OCI-LY7 (cell line): ENCODE measurements at regions not wholly inside any gene's neighbourhood (a gene's known extent, or its start where the extent isn't known, plus 50 kb on each side); places are given as distances from the start of the nearest gene placed in this dataset.

Experiments
- BruUV-seq: library from RNA; stranded (reverse); fragments of 400-500 nt; replicated peaks from 2 replicates; lab custom pipeline; 2021; lab: Mats Ljungman, UMichigan
- CTCF ChIA-PET: fragments of 300-600 bp; sonication (Branson Sonifier 250); formaldehyde crosslinking; loops from one replicate; lab custom pipeline; 2022; ENCODE audit warnings: antibody characterized with exemption; ENCODE audit not compliant: unreplicated experiment; lab: Charles Lee
- POLR2A ChIA-PET: fragments of 300-600 bp; sonication (Branson Sonifier 250); formaldehyde crosslinking; loops from one replicate; lab custom pipeline; 2022; ENCODE audit warnings: antibody characterized with exemption; lab: Charles Lee
- DNase-seq: peaks from one replicate; pipeline ENCODE4 v3.0.0-alpha.2; 2015; ENCODE audit warnings: low spot score
- H2AFZ ChIP-seq: fragments of 200-600 bp; sonication (generic), shearing (Covaris generic); 2 replicates; pipeline ENCODE4 v1.6.1; 2014; ENCODE audit warnings: mild to moderate bottlenecking, antibody characterized with exemption, low read length, moderate library complexity
- H3K27ac ChIP-seq: fragments of 200-600 bp; sonication (generic); 2 replicates; pipeline ENCODE4 v1.5.1; 2014; ENCODE audit warnings: mixed run types, low read depth, mild to moderate bottlenecking, moderate library complexity, low read length, inconsistent platforms; ENCODE audit not compliant: poor library complexity, severe bottlenecking
- H3K36me3 ChIP-seq: fragments of 200-600 bp; sonication (generic); 2 replicates; pipeline ENCODE4 v1.6.1; 2014; ENCODE audit warnings: mild to moderate bottlenecking, antibody characterized with exemption, low read length, moderate library complexity, mixed read lengths; ENCODE audit not compliant: insufficient read depth
- H3K4me1 ChIP-seq: fragments of 200-600 bp; sonication (generic); 2 replicates; pipeline ENCODE4 v1.5.1; 2014; ENCODE audit warnings: mild to moderate bottlenecking, low read length; ENCODE audit not compliant: insufficient read depth, poor library complexity, severe bottlenecking
- H3K4me2 ChIP-seq: fragments of 200-600 bp; sonication (generic); 2 replicates; pipeline ENCODE4 v1.6.1; 2014; ENCODE audit warnings: mild to moderate bottlenecking, low read length
- H3K4me3 ChIP-seq: fragments of 200-600 bp; sonication (generic); 2 replicates; pipeline ENCODE4 v1.5.1; 2014; ENCODE audit warnings: mild to moderate bottlenecking, low read depth, low read length; ENCODE audit not compliant: poor library complexity, severe bottlenecking
- H3K79me2 ChIP-seq: fragments of 200-600 bp; sonication (generic); 2 replicates; pipeline ENCODE4 v1.6.1; 2016; ENCODE audit warnings: low read depth, mild to moderate bottlenecking, low read length, moderate library complexity, mixed read lengths; ENCODE audit not compliant: insufficient read depth
- H3K9me2 ChIP-seq: fragments of 200-600 bp; sonication (generic); 2 replicates; pipeline ENCODE4 v1.6.1; 2016; ENCODE audit warnings: mild to moderate bottlenecking, low read length, mixed read lengths; ENCODE audit not compliant: insufficient read depth
- H3K9me3 ChIP-seq: fragments of 200-600 bp; sonication (generic); 2 replicates; pipeline ENCODE4 v1.6.1; 2014; ENCODE audit warnings: mild to moderate bottlenecking, mixed run types, low read length, mixed read lengths
- H4K20me1 ChIP-seq: fragments of 200-600 bp; sonication (generic); 2 replicates; pipeline ENCODE4 v1.6.1; 2014; ENCODE audit warnings: mild to moderate bottlenecking, antibody characterized with exemption, low read length, moderate library complexity, mixed read lengths; ENCODE audit not compliant: insufficient read depth
- CTCF ChIP-seq: fragments of 200-600 bp; sonication (generic); conservative IDR thresholded peaks from 2 replicates; pipeline ENCODE4 v1.5.1; 2014; ENCODE audit warnings: mild to moderate bottlenecking, antibody characterized with exemption, low read length, moderate library complexity, mixed read lengths
- EZH2phosphoT487 ChIP-seq: fragments of 200-600 bp; sonication (generic); IDR thresholded peaks from 2 replicates; pipeline ENCODE4 v1.6.1; 2018; ENCODE audit warnings: low read depth, borderline replicate concordance, mild to moderate bottlenecking, mixed run types, antibody characterized with exemption, low read length, moderate library complexity, mixed read lengths
- intact Hi-C: fragments of 100-400 bp; cut with micrococcal nuclease; formaldehyde crosslinking; loops from one replicate; pipeline ENCODE4 v1.10.0; 2022; ENCODE audit not compliant: unreplicated experiment

GRCh38 chr4:56215901-56216300 is 171.4 kb downstream of the AASDH start:
- ChIA-PET CTCF (no interaction called here), POLR2A (interaction anchor here (0.6 kb wide), 1 partner anchor 426 kb away, joined by 3 read pairs; no protein-coding TSS in a partner anchor)
- no peak overlapping the region for H3K27ac ChIP-seq
- no peaks in the 10 kb centered on the region for H3K9me2 ChIP-seq
- H3K9me3 ChIP-seq = peaks cover 13% of the 10 kb centered on the region; the same call in 1 of the 2 replicates
- no peaks in the 10 kb centered on the region for H3K79me2 ChIP-seq
- TF ChIP-seq CTCF (no peak), EZH2phosphoT487 (no peak)
- H4K20me1 ChIP-seq = no peaks in the 10 kb centered on the region
- no peak overlapping the region for H3K4me3 ChIP-seq
- H3K36me3 ChIP-seq = peaks cover 3% of the 10 kb centered on the region; the same call in 1 of the 2 replicates
- no peak overlapping the region for H2AFZ ChIP-seq
- no peaks in the 10 kb centered on the region for H3K4me1 ChIP-seq
- intact Hi-C loops = no loop called here
- BruUV-seq = no TSS peak
- DNase-seq = no peak
- H3K4me2 ChIP-seq = no peak overlapping the region

GRCh38 chr4:56215141-56215783 is 172.0 kb downstream of the AASDH start:
- H3K4me1 ChIP-seq = no peaks in the 10 kb centered on the region
- no peak for DNase-seq
- peaks cover 20% of the 10 kb centered on the region; the same call in 1 of the 2 replicates for H3K9me3 ChIP-seq
- H4K20me1 ChIP-seq = no peaks in the 10 kb centered on the region
- no peak overlapping the region for H3K27ac ChIP-seq
- BruUV-seq = no TSS peak
- no peaks in the 10 kb centered on the region for H3K79me2 ChIP-seq
- TF ChIP-seq CTCF = no peak
- no peak overlapping the region for H3K4me2 ChIP-seq
- no peak overlapping the region for H2AFZ ChIP-seq
- H3K9me2 ChIP-seq = no peaks in the 10 kb centered on the region
- H3K4me3 ChIP-seq = no peak overlapping the region
- H3K36me3 ChIP-seq = peaks cover 3% of the 10 kb centered on the region; the same call in 1 of the 2 replicates
- ChIA-PET CTCF (no interaction called here), POLR2A (interaction anchor here (0.5 to 0.8 kb wide), 2 partner anchors 14 to 320 kb away, joined by 3 read pairs; no protein-coding TSS in a partner anchor)
- intact Hi-C loops = no loop called here

GRCh38 chr4:56213543-56213942 is 173.7 kb downstream of the AASDH start:
- BruUV-seq = no TSS peak
- no peak overlapping the region for H3K4me3 ChIP-seq
- peaks cover 3% of the 10 kb centered on the region; the same call in 1 of the 2 replicates for H3K36me3 ChIP-seq
- no peak for DNase-seq
- TF ChIP-seq EZH2phosphoT487 (no peak), CTCF (no peak)
- POLR2A ChIA-PET = no interaction called here
- no peaks in the 10 kb centered on the region for H3K79me2 ChIP-seq
- no peaks in the 10 kb centered on the region for H4K20me1 ChIP-seq
- H3K27ac ChIP-seq = no peak overlapping the region
- H3K4me1 ChIP-seq = no peaks in the 10 kb centered on the region
- H2AFZ ChIP-seq = no peak overlapping the region
- CTCF ChIA-PET = no interaction called here
- H3K9me2 ChIP-seq = no peaks in the 10 kb centered on the region
- no peak overlapping the region for H3K4me2 ChIP-seq
- H3K9me3 ChIP-seq = peaks cover 23% of the 10 kb centered on the region; the same call in 1 of the 2 replicates
- intact Hi-C loops = no loop called here
